Astrocyte of the cerebellum (primary cell): ENCODE measurements at regions not wholly inside any gene's neighbourhood (a gene's known extent, or its start where the extent isn't known, plus 50 kb on each side); places are given as distances from the start of the nearest gene placed in this dataset.

Experiments
- DNase-seq: peaks from one replicate; pipeline ENCODE4 v3.0.0-alpha.2; 2011; ENCODE audit warnings: low read depth
- H3K4me3 ChIP-seq: 2 replicates; pipeline ENCODE4 v1.5.1; 2011; ENCODE audit warnings: mild to moderate bottlenecking, low read depth, low read length, moderate library complexity
- in situ Hi-C: cut with HindIII; loops from 2 replicates; pipeline ENCODE4 v1.10.0; 2017; ENCODE audit warnings: low sequenced_read_pairs
- TF ChIP-seq, protein P1 (sequence below): IDR thresholded peaks from 2 replicates; pipeline ENCODE4 v1.5.1; 2012; ENCODE audit warnings: low read length, low read depth, moderate library complexity, mild to moderate bottlenecking; ENCODE audit errors: missing control alignments

DNA sequence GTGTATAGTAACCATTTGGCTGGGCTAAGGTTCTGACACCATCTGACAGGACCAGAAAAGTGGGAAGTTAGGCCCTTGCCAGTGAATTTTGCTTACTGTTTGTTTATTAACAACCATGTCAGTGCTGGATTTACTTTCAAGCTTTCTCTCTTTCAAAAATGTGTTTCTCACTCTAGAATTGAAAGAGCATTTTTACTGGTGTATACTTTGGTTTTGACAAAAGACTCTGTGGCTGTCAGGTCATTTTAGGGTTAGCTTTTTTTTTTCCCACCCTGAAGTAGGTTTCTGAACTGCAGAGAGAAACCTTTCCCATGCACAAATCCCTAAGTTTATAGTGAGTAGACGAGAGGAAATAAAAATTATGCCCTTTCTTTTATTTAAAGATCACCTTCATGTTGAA lies 230.0 kb upstream of the TBC1D5 start:
- TF ChIP-seq, protein P1, sequence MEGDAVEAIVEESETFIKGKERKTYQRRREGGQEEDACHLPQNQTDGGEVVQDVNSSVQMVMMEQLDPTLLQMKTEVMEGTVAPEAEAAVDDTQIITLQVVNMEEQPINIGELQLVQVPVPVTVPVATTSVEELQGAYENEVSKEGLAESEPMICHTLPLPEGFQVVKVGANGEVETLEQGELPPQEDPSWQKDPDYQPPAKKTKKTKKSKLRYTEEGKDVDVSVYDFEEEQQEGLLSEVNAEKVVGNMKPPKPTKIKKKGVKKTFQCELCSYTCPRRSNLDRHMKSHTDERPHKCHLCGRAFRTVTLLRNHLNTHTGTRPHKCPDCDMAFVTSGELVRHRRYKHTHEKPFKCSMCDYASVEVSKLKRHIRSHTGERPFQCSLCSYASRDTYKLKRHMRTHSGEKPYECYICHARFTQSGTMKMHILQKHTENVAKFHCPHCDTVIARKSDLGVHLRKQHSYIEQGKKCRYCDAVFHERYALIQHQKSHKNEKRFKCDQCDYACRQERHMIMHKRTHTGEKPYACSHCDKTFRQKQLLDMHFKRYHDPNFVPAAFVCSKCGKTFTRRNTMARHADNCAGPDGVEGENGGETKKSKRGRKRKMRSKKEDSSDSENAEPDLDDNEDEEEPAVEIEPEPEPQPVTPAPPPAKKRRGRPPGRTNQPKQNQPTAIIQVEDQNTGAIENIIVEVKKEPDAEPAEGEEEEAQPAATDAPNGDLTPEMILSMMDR, result no peak
- H3K4me3 ChIP-seq, result no peak overlapping the region
- in situ Hi-C loops, result no loop called here

DNA sequence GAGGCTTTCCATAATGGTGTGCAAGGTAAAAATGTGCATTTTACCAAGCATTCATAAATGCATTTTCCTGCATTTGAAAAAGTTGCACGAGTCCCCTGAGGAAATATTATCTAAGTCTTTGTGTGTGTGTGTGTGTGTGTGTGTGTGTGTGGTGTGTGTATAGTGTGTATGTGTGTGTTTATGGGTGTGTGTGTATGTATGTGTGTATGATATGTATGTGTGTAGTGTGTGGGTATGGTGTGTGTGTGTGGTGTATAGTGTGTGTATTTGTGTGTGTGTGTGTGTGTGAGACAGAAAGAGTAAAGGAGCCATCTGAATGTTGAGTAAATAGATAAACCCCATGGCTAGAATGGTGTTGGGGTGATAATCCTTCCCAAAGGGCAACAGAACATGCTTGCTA lies 229.6 kb upstream of the TBC1D5 start:
- DNase-seq, result no peak
- no peak overlapping the region for H3K4me3 ChIP-seq
- in situ Hi-C loops, result no loop called here
- TF ChIP-seq, protein P1, result no peak

More for the DNA sequence above, 230.0 kb upstream of the TBC1D5 start:
- DNase-seq, result no peak

DNA sequence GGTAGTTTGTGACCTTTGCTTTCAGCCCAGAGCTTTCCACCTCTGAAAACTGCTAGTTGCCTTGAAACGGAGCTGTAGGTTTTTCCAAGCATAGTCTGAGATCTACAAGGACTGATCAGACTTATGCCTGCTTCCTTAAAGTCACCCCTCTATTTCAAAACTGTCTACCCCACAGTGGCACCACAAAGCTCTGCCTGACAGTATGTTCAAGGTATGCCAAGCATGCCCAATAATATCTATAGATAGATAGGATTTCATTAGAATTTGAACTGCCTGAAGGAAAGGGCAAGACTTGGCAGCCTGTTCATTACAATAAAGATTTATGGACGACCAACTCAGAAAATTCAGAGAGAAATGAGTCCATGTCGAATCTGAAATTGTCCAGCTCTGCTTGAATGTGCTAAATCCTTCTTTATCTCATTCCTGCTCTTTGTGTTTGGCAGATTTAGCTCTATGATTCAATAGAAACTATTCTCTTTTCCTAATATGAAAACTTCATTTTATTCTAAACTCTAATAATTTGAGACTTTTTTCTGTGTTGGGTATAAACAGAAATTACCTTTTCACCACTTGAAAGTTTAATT lies 227.6 kb upstream of the TBC1D5 start:
- DNase-seq, result no peak
- in situ Hi-C loops, result no loop called here
- H3K4me3 ChIP-seq, result no peak overlapping the region
- TF ChIP-seq, protein P1, result no peak

DNA sequence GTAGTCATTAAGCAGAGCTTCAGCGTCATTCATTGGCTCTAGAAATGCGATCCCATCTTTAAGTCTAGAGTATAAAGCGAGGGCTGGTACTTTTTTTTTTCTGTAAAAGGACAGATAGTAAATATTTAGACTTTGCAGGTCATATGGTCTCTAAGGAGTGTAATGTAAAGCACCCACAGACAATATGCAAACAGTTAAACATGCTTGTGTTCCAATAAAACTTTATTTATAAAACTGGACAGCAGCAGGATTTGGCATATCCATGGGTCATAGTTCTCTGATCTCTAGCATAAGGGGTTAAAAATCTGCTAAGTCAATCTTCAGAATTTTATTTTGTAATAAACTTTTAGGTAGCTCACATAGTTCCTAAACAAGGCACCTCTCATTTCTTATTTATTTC lies 226.8 kb upstream of the TBC1D5 start:
- TF ChIP-seq, protein P1, result no peak
- H3K4me3 ChIP-seq, result no peak overlapping the region
- in situ Hi-C loops, result no loop called here
- no peak for DNase-seq

DNA sequence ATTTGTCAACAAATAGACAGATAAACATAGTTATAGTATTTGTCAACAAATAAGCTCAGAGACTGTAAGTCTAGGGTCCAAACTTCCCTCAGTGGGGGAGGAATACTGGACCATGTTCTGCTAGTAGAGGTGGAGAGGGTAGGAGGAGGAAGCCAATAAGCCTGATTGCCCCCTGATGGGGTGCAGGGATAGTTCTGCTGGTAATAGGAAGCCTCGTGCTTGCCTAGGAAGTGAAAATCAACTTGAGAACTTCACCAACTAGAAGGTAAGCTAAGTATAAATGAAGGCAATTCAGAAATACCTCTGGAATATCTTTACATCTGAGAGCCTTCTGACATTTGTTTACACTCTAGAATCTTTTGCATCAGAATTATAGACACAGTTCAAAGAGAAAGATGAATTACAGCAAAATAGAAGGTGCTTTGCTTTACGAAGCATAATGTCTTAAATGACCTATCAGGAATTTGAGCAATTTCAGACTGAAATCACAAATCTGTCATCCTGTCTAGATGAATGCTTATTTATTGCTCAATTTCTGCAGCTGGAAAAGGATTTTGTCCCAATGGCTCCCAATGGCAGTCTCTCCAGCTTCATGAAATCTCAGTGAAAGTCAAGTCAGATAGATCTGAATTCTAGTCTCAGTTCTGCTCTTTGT lies 225.6 kb upstream of the TBC1D5 start:
- TF ChIP-seq, protein P1, result no peak
- DNase-seq, result no peak
- in situ Hi-C loops, result no loop called here
- no peak overlapping the region for H3K4me3 ChIP-seq

DNA sequence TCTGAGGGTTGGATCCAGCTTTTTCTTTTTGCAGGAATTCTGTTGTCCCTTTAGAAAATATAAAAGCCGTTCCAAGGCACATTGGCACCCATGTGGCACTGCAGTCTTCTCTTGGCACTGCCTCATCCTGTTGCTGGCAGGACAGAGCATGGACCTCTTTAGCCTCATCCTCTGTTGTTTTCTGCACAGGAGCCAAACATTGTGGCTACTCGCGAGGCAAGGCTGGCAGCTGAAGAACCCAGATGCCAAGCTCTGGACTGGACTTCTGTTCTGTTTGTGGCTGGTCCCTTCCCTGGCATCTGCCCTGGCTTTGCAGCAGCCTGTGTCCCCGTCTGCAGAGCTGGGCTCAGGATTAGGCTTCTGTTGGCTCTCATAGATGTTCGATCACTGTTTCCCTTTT lies 224.7 kb upstream of the TBC1D5 start:
- TF ChIP-seq, protein P1, result no peak
- in situ Hi-C loops, result no loop called here
- H3K4me3 ChIP-seq, result no peak overlapping the region
- DNase-seq, result no peak
